ENCODE measurements at regions not wholly inside any gene's neighbourhood (a gene's known extent, or its start where the extent isn't known, plus 50 kb on each side); places are given as distances from the start of the nearest gene placed in this dataset.
"Not testable (repeated sequence)": the region's sequence is repeated elsewhere in the genome, so short reads cannot be mapped to it uniquely, and the experiment has no call there.

GRCh38 chr3:8001712-8002111 is 499.9 kb upstream of the LMCD1 start:
- no peak for DNase-seq (ENCODE audit: low read depth)

GRCh38 chr3:8011902-8012301 is 489.7 kb upstream of the LMCD1 start:
- DNase-seq (ENCODE audit: low read depth) = no peak

- DNase-seq (ENCODE audit: low read depth) = no peak
These were observed 481.4 kb upstream of the LMCD1 start for GRCh38 chr3:8020047-8020841.

GRCh38 chr3:8027954-8028353 is 473.7 kb upstream of the LMCD1 start:
- DNase-seq (ENCODE audit: low read depth) = no peak

DNA sequence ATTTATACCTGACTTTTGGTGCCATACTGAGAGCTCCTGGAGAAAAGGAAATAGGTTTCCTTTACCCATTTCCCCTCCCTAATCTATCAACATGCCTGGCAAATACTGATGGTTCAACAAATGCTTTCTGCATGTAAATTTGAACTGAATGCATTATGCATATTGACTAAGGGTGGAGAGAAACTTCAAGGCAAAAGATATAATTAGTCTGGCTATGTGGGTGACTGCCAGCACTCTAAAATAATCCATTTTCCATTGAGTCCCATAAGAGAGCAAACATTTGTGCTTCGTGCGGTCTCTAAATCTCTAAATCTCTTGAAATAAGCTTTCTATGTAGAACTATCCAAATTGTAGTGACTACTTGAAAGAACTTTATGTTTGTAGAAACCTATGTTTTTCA is 451.3 kb upstream of the LMCD1 start:
- no peak for DNase-seq (ENCODE audit: low read depth)

- DNase-seq (ENCODE audit: low read depth) = no peak
These were observed 449.0 kb upstream of the LMCD1 start for GRCh38 chr3:8052659-8053058.

DNA sequence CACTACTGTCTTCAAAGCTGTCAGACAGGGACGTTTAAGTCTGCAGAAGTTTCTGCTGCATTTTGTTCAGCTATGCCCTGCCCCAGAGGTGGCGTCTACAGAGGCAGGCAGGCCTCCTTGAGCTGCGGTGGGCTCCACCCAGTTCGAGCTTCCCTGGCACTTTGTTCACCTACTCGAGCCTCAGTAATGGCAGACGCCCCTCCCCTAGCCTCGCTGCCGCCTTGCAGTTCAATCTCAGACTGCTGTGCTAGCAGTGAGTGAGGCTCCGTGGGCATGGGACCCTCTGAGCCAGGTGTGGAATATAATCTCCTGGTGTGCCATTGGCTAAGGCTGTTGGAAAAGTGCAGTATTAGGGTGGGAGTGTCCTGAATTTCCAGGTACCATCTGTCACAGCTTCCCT is 433.5 kb upstream of the LMCD1 start:
- DNase-seq (ENCODE audit: low read depth) = not testable (repeated sequence)

DNA sequence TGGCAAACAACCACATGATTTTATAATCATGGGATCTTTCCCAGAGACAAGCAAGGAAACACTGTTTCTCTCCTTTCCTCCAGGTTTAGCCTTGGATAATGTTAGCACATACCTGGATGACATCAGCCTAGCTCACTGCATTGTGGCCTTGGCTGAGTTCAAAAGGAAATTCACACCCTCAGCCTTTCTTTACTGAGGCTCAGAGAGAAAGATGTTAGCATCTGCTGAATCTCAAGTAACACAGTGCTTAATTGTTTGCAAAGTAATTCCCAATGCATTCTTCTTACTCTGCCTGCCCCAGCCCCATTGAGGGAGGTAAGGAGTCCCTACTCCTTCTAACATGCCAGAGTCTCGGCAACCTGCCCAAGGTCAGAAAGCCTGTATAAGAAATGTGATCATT is 432.2 kb upstream of the LMCD1 start:
- DNase-seq (ENCODE audit: low read depth) = no peak

- no peak for DNase-seq (ENCODE audit: low read depth)
These were observed 431.6 kb upstream of the LMCD1 start for GRCh38 chr3:8070011-8070410.

GRCh38 chr3:8074740-8075139 is 426.9 kb upstream of the LMCD1 start:
- not testable (repeated sequence) for DNase-seq (ENCODE audit: low read depth)

GRCh38 chr3:8077126-8077525 is 424.5 kb upstream of the LMCD1 start:
- no peak for DNase-seq (ENCODE audit: low read depth)

DNA sequence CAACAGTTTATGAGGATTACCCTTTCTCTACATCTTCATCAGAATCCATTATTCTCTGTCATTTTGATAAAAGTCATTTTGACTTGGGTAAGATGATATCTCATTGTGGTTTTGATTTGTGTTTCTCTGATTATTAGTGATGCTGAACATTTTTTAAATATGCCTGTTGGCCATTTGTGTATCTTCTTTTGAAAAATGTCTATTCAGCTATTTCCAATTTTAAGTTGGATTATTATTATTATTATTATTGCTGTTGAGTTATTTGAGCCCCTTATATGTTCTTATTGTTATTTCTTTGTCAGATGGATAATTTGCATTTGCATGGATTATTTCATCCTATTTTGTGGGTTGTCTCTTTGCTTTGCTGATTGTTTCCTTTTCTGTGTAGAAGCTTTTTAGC is 421.2 kb upstream of the LMCD1 start:
- no peak for DNase-seq (ENCODE audit: low read depth)

- DNase-seq (ENCODE audit: low read depth) = no peak
These were observed 416.1 kb upstream of the LMCD1 start for GRCh38 chr3:8085498-8085897.

DNA sequence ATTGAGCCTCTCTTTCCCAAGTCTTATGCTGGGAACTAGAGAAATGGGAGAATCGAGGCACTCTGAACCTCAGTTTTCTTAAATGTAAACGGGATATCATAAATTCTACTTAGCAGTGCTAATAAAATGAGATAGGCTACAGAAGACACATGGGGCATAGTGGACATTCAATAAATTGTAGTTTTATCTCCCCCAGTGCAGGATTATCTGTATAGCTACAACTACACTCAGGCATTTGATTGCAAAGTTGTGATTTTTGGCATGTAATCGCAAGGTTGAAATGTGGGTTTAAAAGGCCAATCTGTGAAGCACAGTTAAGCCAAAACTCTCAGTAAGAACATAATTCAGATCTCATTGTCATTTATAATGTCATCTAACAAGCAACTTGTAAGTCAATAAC is 413.7 kb upstream of the LMCD1 start:
- DNase-seq (ENCODE audit: low read depth) = no peak

GRCh38 chr3:8094415-8094814 is 407.2 kb upstream of the LMCD1 start:
- no peak for DNase-seq (ENCODE audit: low read depth)

- no peak for DNase-seq (ENCODE audit: low read depth)
These were observed 405.9 kb upstream of the LMCD1 start for GRCh38 chr3:8095724-8096123.

GRCh38 chr3:8097690-8098089 is 403.9 kb upstream of the LMCD1 start:
- no peak for DNase-seq (ENCODE audit: low read depth)

GRCh38 chr3:8103954-8104353 is 397.7 kb upstream of the LMCD1 start:
- no peak for DNase-seq (ENCODE audit: low read depth)

DNA sequence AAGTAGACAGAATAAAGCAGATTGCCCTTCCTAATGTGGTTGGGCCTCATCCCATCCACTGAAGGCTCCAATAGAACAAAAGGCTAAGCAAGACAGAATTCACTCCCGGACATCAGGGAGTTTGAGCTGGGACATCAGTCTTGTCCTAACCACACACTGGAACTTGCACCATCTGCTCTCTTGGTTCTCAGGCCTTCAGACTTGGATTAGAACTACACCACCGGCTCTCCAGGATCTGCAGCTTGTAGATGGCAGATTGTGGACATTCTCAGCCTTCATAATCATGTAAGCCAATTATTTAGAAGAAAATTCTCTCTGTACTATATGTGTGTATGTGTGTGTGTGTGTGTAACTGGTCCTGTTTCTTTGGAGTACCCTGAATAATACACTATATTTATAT is 394.7 kb upstream of the LMCD1 start:
- DNase-seq (ENCODE audit: low read depth) = no peak

- peak; percentile 52 for DNase-seq (ENCODE audit: low read depth)
These were observed 390.4 kb upstream of the LMCD1 start for GRCh38 chr3:8110966-8111798.

GRCh38 chr3:8112587-8112986 is 389.0 kb upstream of the LMCD1 start:
- DNase-seq (ENCODE audit: low read depth) = no peak

GRCh38 chr3:8113626-8114025 is 388.0 kb upstream of the LMCD1 start:
- DNase-seq (ENCODE audit: low read depth) = no peak

GRCh38 chr3:8128686-8129085 is 372.9 kb upstream of the LMCD1 start:
- DNase-seq (ENCODE audit: low read depth) = no peak

Data from EH (cell line).